ENCODE measurements at regions not wholly inside any gene's neighbourhood (a gene's known extent, or its start where the extent isn't known, plus 50 kb on each side); places are given as distances from the start of the nearest gene placed in this dataset.

GRCh38 chr4:117425636-117426035, 340.3 kb upstream of the TRAM1L1 start:
- H3K4me1 ChIP-seq: no peaks in the 10 kb centered on the region
- no peaks in the 10 kb centered on the region for H3K9me3 ChIP-seq
- H3K27ac ChIP-seq: no peak overlapping the region
- TF ChIP-seq, protein P1, sequence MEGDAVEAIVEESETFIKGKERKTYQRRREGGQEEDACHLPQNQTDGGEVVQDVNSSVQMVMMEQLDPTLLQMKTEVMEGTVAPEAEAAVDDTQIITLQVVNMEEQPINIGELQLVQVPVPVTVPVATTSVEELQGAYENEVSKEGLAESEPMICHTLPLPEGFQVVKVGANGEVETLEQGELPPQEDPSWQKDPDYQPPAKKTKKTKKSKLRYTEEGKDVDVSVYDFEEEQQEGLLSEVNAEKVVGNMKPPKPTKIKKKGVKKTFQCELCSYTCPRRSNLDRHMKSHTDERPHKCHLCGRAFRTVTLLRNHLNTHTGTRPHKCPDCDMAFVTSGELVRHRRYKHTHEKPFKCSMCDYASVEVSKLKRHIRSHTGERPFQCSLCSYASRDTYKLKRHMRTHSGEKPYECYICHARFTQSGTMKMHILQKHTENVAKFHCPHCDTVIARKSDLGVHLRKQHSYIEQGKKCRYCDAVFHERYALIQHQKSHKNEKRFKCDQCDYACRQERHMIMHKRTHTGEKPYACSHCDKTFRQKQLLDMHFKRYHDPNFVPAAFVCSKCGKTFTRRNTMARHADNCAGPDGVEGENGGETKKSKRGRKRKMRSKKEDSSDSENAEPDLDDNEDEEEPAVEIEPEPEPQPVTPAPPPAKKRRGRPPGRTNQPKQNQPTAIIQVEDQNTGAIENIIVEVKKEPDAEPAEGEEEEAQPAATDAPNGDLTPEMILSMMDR (IDR thresholded peaks at IDR 0.05): no peak
- DNase-seq: no peak
- no peak overlapping the region for H3K4me3 ChIP-seq
- H3K36me3 ChIP-seq: no peaks in the 10 kb centered on the region
- intact Hi-C loops (cut with DNase I; ENCODE audit: low total_unique reads): no loop called here
- H3K27me3 ChIP-seq: no peaks in the 10 kb centered on the region
- in situ Hi-C loops (cut with MboI; ENCODE audit: low pct_ligation_motif_present in 1 of 4, low pct_unique_long_range_greater_than_20kb in 1 of 4, low sequenced_read_pairs in 3 of 4): no loop called here

DNA sequence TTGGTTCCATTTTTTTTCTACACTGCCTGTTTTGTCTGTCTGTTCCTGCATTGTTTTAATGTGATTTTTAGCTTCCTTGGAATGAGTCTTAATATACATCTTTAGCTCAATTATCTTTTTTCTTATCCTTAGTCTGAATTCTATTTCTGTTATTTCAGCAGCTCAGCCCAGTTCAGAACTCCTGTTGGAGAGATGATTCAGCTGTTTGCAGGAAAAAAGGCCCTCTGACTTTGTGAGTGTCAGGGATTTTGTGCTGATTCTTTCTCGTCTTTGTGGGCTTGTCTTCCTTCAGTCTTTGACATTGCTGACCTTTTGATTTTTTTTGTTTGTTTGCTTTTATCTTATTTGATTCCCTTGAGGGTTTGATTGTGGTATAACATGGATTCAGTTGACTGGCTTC, 343.2 kb upstream of the TRAM1L1 start:
- in situ Hi-C loops (cut with MboI; ENCODE audit: low pct_ligation_motif_present in 1 of 4, low pct_unique_long_range_greater_than_20kb in 1 of 4, low sequenced_read_pairs in 3 of 4) (no loop called here), intact Hi-C loops (cut with DNase I; ENCODE audit: low total_unique reads) (no loop called here)
- no peaks in the 10 kb centered on the region for H3K4me1 ChIP-seq
- WGBS, 2 donors (ENCODE audit: low coverage in 1 of 2): 33 to 69% methylated on average over 1 of the region's 1 CpG
- no peaks in the 10 kb centered on the region for H3K36me3 ChIP-seq
- H3K27me3 ChIP-seq: no peaks in the 10 kb centered on the region
- DNase-seq: no peak
- no peak overlapping the region for H3K27ac ChIP-seq
- no peak overlapping the region for H3K4me3 ChIP-seq
- TF ChIP-seq, protein P1 (IDR thresholded peaks at IDR 0.05): no peak
- TF ChIP-seq EP300 (IDR thresholded peaks at IDR 0.05; ENCODE audit: low read depth): no peak
- H3K9me3 ChIP-seq: no peaks in the 10 kb centered on the region

DNA sequence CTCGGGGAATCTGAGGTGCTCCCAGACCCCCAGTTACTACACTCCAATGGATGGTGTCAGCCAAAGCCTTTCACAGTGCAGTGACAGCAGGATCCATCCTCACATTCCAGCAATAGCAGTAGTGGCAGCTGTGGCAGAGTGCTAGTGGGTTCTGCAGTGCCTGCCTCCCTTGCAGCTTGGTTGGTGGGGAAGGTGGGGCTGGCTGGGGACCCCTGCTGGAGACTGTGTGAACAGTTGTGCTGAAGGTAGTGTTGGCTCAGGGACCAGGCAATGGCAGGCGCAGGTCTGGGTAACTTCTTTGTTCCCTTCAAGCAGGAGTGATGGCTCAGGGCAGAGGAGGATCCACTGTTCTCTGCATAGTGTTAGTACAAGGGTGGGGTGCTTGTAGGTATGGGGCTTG, 343.7 kb upstream of the TRAM1L1 start:
- H3K9me3 ChIP-seq: no peaks in the 10 kb centered on the region
- H3K27ac ChIP-seq: no peak overlapping the region
- intact Hi-C loops (cut with DNase I; ENCODE audit: low total_unique reads) (no loop called here), in situ Hi-C loops (cut with MboI; ENCODE audit: low pct_ligation_motif_present in 1 of 4, low pct_unique_long_range_greater_than_20kb in 1 of 4, low sequenced_read_pairs in 3 of 4) (no loop called here)
- TF ChIP-seq EP300 (IDR thresholded peaks at IDR 0.05; ENCODE audit: low read depth) (no peak), POLR2A (IDR thresholded peaks at IDR 0.05) (no peak), POLR2AphosphoS5 (IDR thresholded peaks at IDR 0.05) (no peak)
- H3K4me3 ChIP-seq: no peak overlapping the region
- DNase-seq: no peak
- WGBS, 2 donors (ENCODE audit: low coverage in 1 of 2): 80 to 96% methylated on average over 1 to 2 of the region's 2 CpGs
- H3K4me1 ChIP-seq: no peaks in the 10 kb centered on the region
- no peaks in the 10 kb centered on the region for H3K36me3 ChIP-seq
- H3K27me3 ChIP-seq: no peaks in the 10 kb centered on the region

GRCh38 chr4:117429506-117429905, 344.1 kb upstream of the TRAM1L1 start:
- H3K27me3 ChIP-seq: no peaks in the 10 kb centered on the region
- H3K4me1 ChIP-seq: no peaks in the 10 kb centered on the region
- no peak for DNase-seq
- no peak for TF ChIP-seq EP300 (IDR thresholded peaks at IDR 0.05; ENCODE audit: low read depth)
- TF ChIP-seq POLR2A (IDR thresholded peaks at IDR 0.05): no peak
- no peak for TF ChIP-seq POLR2AphosphoS5 (IDR thresholded peaks at IDR 0.05)
- TF ChIP-seq, protein P1 (IDR thresholded peaks at IDR 0.05): no peak
- no peaks in the 10 kb centered on the region for H3K9me3 ChIP-seq
- WGBS, 2 donors (ENCODE audit: low coverage in 1 of 2): 66% methylated on average over 4 of the region's 5 CpGs; no CpG with 5 or more reads in 1 of the 2 donors
- intact Hi-C loops (cut with DNase I; ENCODE audit: low total_unique reads): no loop called here
- no peak overlapping the region for H3K4me3 ChIP-seq
- in situ Hi-C loops (cut with MboI; ENCODE audit: low pct_ligation_motif_present in 1 of 4, low pct_unique_long_range_greater_than_20kb in 1 of 4, low sequenced_read_pairs in 3 of 4): no loop called here
- no peaks in the 10 kb centered on the region for H3K36me3 ChIP-seq
- H3K27ac ChIP-seq: no peak overlapping the region

DNA sequence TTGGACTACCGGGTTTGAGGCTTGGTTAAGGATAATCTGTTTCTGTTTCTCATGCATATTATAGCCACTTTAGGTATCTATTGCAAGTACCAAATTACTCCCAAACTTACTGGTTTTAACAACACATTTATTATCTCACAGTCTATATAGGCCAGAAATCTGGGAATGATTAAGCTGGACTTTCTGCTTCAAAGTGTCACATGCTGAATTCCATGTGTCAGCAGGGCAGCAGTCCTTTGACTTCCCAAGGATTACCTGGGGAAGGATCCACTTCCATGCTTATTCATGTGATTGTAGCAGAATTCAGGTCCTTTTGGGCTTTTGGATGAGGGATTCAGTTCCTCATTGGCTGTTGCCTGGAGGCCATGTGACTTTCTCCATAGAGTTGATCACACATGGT, 349.0 kb upstream of the TRAM1L1 start:
- 21 to 60% methylated on average over 1 of the region's 1 CpG for WGBS, 2 donors (ENCODE audit: low coverage in 1 of 2)
- in situ Hi-C loops (cut with MboI; ENCODE audit: low pct_ligation_motif_present in 1 of 4, low pct_unique_long_range_greater_than_20kb in 1 of 4, low sequenced_read_pairs in 3 of 4) (no loop called here), intact Hi-C loops (cut with DNase I; ENCODE audit: low total_unique reads) (no loop called here)
- Histone ChIP-seq H3K4me1 (peaks cover 0 to 11% (median 0%) of the 10 kb centered on the region in 4 donors), H3K9me3 (no peaks in the 10 kb centered on the region), H3K27ac (no peak overlapping the region), H3K27me3 (no peaks in the 10 kb centered on the region), H3K4me3 (no peak overlapping the region), H3K36me3 (no peaks in the 10 kb centered on the region)
- TF ChIP-seq EP300 (IDR thresholded peaks at IDR 0.05; ENCODE audit: low read depth) (no peak), POLR2AphosphoS5 (IDR thresholded peaks at IDR 0.05) (no peak), POLR2A (IDR thresholded peaks at IDR 0.05) (no peak)
- TF ChIP-seq, protein P1 (IDR thresholded peaks at IDR 0.05): no peak
- DNase-seq: no peak

Measured in transverse colon (tissue), 4 donors.